ENCODE measurements at regions not wholly inside any gene's neighbourhood (a gene's known extent, or its start where the extent isn't known, plus 50 kb on each side); places are given as distances from the start of the nearest gene placed in this dataset.

DNA sequence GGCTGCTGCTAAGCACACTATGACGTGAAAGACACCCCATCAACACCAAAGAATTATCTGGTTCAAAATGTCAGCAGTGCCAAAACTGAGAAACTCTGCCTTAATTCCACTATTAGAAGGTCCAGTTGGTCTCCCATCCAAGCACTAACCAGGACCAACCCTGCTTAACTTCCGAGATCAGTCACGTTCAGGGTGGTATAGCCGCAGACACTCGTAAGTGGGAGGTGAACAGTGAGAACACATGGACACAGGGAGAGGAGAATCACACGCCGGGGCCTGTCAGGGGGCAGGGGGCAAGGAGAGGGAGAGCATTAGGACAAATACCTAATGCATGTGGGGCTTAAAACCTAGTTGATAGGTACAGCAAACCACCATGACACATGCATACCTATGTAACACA, 83.4 kb downstream of the C13orf42 start:
- DNase-seq, result no peak

DNA sequence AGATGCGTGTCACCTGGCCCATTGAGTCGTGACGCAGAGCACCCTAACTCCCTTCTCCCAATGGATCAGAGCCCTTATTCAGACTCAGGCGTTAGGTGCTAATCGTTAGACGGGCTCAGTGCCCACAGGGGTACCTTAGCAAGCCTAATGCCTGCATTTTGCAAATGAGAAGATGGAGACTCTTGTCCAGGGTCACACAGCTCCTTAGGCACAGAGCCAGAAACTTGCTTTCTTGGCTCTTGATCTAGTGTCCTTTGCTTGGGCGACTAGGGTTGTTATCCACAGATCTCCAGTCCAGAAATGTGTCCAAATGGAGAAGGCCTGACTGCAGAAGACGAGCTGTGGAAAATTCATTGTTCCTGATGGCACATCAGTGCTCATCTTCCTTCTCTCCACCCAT, 85.1 kb downstream of the C13orf42 start:
- no peak for DNase-seq

DNA sequence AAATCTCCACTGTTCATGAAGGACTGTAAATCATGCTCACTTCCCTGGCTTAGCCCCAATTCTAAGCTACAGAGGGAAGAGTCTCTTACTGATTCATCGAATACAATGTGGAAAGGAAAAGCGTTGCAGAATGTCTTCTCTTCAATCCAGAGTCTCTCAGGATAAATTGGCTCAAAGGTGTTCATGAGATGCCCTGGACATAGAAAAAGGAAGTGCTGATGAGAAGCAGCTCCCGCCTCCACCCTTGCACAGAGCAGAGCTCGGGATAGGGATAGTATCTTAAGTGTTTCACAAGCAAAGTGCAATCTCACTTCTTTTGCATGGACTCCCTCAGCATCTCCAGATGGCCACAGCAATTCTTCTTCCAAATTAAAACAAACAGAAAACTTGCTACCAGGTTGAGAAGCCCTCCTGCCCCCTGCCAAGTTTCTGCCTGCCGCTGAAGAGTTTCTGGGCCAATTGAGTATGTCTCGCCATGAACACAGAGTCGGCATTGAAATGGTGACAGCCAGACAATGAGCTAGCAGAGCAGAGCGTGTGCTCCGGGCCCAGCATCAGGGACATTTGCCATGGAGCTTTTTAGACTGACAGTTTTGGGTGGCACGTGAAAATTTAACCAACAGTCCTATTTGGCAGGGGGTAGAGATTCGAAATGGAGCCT, 85.7 kb downstream of the C13orf42 start:
- no peak for DNase-seq

DNA sequence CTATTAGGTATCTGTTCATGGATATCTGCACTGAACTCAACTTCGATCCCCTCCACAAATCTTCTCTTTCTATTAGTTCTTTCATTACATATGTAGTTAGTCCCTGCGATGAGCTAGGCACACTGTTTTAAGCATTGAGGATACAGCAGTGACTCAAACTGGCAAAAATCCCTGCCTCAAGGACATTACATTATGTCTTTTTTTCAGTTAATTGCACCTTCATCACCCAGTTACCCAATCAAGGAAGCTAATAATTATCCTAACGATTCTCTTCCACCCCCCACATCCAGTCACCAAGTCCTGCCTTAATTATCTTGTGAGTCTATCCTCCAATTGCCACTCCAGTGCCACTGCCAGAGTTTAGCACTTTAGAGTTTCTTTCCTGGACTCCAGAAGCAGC, 89.3 kb downstream of the C13orf42 start:
- no peak for DNase-seq

DNA sequence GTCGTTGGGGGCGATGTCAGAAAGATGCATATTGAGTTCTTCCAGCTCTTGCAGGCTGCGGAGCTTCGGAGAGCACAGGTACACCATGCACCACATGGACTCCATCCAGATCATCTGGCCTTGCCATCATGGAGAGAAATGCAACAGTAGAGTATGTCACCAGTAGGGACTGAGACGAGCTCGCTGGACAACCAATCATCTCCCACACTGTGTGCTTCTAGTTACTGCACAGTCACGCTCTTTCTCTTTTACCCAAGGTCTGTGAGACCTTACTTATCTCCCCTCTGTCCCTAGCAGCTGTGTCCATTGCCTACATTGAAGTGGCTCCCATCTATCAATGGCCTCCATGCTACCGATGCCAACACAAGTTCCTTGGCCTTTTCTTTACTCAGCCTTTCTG, 90.5 kb downstream of the C13orf42 start:
- no peak for DNase-seq

DNA sequence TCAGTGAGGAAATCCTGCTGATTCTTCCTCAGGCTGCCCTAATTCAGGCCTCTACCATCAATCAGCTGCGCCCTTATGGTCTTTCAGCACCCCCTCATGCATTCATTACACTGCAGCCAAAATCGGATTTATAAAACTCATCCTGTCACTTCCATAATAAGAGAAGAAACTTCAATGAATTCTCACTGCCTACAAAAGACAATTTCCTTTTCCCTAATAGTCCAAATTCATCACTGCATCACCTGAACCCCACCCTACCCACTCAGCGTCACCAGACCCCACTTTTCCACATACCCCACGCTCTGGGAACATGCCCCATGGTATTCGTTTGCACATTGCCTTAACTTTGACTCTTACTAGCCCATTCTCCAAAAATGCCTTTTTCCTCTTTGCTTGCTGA, 92.0 kb downstream of the C13orf42 start:
- DNase-seq, result no peak

DNA sequence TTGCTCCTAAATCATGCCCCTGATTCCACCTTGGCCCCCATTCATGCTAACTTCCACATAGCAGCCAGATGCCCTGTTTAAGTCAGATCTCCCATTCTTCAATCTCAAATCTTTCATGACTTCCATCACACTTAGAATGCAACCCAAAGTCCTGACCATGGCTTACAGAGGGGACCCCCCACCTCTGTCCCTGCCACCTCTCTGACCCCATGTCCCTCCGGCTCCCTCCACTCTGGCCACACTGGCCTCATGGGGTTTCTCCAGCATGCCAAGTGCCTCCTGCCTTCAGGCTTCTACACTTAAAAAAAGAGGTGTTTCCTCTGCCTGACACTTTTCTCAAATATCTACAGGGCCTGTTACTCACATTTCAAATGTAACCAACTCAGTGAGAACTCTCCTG, 93.6 kb downstream of the C13orf42 start:
- no peak for DNase-seq

DNA sequence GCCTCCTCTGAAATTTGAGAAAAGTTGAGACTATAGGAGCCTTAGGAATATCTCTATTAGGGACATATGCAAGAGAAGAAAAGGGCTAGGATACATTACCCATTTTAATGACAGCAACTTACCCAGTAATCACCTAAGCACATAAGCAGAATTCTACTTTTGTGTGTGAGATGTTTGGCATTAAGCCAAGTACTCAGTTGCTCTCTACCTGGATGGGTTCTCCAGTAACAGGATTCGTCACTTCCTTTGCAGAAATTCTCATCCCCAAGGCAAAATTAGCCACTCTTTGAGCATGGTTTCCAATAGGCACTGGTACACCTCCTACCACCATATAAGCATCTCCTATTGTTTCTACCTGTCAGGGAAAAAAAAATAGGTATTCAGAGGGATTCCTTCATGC, 95.1 kb downstream of the C13orf42 start:
- DNase-seq, result peak; percentile 15

DNA sequence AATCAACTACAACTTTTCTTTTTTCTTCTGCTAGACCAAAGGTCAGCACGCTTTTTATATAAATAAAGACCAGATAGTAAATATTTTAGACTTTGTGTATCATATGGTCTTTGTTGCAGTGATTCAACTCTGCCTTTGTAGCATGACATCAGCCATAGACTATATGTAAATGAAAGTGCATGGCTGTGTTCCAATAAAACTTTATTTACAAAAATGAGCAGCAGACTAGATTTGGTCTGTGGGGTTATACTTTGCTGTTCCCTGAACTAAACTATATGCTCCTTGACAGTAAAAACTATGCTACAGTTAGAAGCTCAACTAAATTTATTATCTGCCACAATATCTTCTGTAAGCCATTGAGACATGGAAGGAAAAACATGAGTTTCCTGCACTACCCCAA, 100.0 kb downstream of the RNASEH2B start:
- no peak for DNase-seq

DNA sequence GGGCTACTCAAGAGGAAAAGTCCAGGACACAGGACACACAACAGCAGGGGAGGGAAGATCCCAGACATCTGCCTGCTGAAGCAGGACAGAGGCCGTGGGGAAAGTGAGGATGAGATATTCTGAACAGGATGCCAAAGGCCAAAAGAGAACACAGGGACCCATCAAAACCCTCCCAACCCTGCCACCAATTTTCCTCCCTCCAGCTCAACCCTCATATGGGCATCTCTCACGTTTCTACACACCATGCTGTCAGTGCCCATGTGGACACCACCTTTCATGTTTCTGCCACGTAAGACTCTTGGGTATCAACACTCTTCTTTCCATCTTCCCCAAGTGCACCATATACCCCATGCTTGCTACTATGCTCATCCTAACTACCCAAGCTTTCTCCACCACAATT, 97.6 kb downstream of the RNASEH2B start:
- DNase-seq, result no peak

DNA sequence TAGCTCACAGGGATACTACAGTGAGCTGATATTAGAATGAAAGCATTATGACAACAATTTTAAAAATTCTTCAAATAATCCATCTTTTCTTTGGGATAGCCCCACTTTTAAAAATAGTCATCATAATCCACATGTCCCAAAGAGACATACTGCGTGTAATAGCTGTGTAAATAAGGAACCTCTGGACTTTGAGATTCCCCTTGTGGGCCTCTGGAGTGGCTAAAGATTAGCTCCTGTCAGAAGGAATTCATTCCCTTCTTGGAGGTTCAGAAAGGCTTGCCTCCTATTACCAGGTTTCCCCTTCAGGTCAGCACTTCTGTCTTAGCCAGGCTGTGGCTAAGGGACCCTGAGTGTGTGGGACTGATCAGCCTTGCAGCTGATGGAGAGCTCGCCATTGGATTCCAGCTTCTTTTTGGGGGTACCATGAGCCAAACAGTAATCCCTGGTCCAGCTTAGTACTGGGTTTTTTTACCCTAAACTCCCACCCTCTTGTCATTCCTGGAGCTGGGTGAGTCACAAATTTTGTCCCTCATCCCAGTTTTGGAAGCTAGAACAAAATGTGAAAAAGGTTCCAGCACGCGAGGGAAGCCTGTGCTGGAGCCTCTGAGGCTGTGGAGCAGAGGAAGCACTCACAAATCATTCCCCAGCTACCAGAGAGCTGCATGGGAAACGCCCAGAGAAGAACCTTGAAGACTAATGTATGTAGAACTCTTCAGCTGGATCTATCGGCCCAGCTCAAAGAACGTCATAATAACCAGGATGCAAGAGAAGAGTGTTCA, 96.7 kb downstream of the RNASEH2B start:
- no peak for DNase-seq

Measured in DMS79 treated with DMSO at 0.1 percent for 48 hours (cell line).